Osteoblast (primary cell): ENCODE measurements at regions not wholly inside any gene's neighbourhood (a gene's known extent, or its start where the extent isn't known, plus 50 kb on each side); places are given as distances from the start of the nearest gene placed in this dataset.

ENCODE experiments used
- DNase-seq: peaks from one replicate; pipeline ENCODE4 v3.0.0; 2011; ENCODE audit warnings: low spot score, mixed read lengths; ENCODE audit not compliant: insufficient read length; ENCODE audit errors: missing footprints
- H2AFZ ChIP-seq: 2 replicates; pipeline ENCODE4 v1.6.0; 2011; ENCODE audit warnings: mild to moderate bottlenecking, low read length
- H3K27ac ChIP-seq: 2 replicates; pipeline ENCODE4 v1.5.1; 2011; ENCODE audit warnings: mild to moderate bottlenecking, low read depth, low read length, moderate library complexity
- H3K27me3 ChIP-seq: 2 replicates; pipeline ENCODE4 v1.6.0; 2012; ENCODE audit warnings: mild to moderate bottlenecking, control low read depth, inconsistent platforms, low read length, moderate library complexity; ENCODE audit not compliant: insufficient read depth
- H3K36me3 ChIP-seq: 2 replicates; pipeline ENCODE4 v1.5.1; 2011; ENCODE audit warnings: mild to moderate bottlenecking, low read length, control low read depth, moderate library complexity; ENCODE audit not compliant: insufficient read depth
- H3K4me1 ChIP-seq: 2 replicates; pipeline ENCODE4 v1.5.1; 2011; ENCODE audit warnings: mild to moderate bottlenecking, low read length, control low read depth, moderate library complexity; ENCODE audit not compliant: insufficient read depth
- H3K4me2 ChIP-seq: 2 replicates; pipeline ENCODE4 v1.6.0; 2011; ENCODE audit warnings: mild to moderate bottlenecking, low read length; ENCODE audit not compliant: insufficient read depth
- H3K4me3 ChIP-seq: fragments of 200-600 bp; sonication (generic); 3 replicates; pipeline ENCODE4 v1.5.1; 2012; ENCODE audit warnings: mild to moderate bottlenecking, low read length, inconsistent platforms; ENCODE audit not compliant: insufficient read depth
- H3K79me2 ChIP-seq: 2 replicates; pipeline ENCODE4 v1.6.0; 2012; ENCODE audit warnings: mild to moderate bottlenecking, low read length, control low read depth, inconsistent platforms; ENCODE audit not compliant: insufficient read depth
- H3K9me3 ChIP-seq: 2 replicates; pipeline ENCODE4 v1.5.1; 2011; ENCODE audit warnings: low read depth, low read length, control low read depth
- H4K20me1 ChIP-seq: 2 replicates; pipeline ENCODE4 v1.6.0; 2012; ENCODE audit warnings: mild to moderate bottlenecking, low read length, control low read depth; ENCODE audit not compliant: insufficient read depth
- CTCF ChIP-seq: IDR thresholded peaks from 2 replicates; pipeline ENCODE4 v1.5.1; 2011; ENCODE audit warnings: mild to moderate bottlenecking, low read depth, low read length, moderate library complexity; ENCODE audit errors: extremely low read depth

GRCh38 chr16:66030036-66030435, 336.5 kb upstream of the CDH5 start:
- Histone ChIP-seq H3K79me2 (no peaks in the 10 kb centered on the region), H3K4me2 (no peak overlapping the region), H4K20me1 (no peaks in the 10 kb centered on the region), H3K9me3 (no peaks in the 10 kb centered on the region), H2AFZ (no peak overlapping the region), H3K27me3 (no peaks in the 10 kb centered on the region), H3K4me1 (peaks cover 15% of the 10 kb centered on the region), H3K27ac (no peak overlapping the region), H3K36me3 (no peaks in the 10 kb centered on the region), H3K4me3 (no peak overlapping the region)
- DNase-seq = peak; percentile 31
- TF ChIP-seq CTCF = no peak

- Histone ChIP-seq H3K79me2 (no peaks in the 10 kb centered on the region), H3K4me1 (peaks cover 15% of the 10 kb centered on the region), H3K9me3 (no peaks in the 10 kb centered on the region), H3K4me2 (peak overlapping the region; percentile 38), H3K27me3 (no peaks in the 10 kb centered on the region), H2AFZ (peak overlapping the region; percentile 12), H3K4me3 (no peak overlapping the region), H3K36me3 (no peaks in the 10 kb centered on the region), H4K20me1 (no peaks in the 10 kb centered on the region), H3K27ac (peak overlapping the region; percentile 36)
- no peak for TF ChIP-seq CTCF
- peak; percentile 81 for DNase-seq
Observed at GRCh38 chr16:66028510-66029216, 337.8 kb upstream of the CDH5 start.

DNA sequence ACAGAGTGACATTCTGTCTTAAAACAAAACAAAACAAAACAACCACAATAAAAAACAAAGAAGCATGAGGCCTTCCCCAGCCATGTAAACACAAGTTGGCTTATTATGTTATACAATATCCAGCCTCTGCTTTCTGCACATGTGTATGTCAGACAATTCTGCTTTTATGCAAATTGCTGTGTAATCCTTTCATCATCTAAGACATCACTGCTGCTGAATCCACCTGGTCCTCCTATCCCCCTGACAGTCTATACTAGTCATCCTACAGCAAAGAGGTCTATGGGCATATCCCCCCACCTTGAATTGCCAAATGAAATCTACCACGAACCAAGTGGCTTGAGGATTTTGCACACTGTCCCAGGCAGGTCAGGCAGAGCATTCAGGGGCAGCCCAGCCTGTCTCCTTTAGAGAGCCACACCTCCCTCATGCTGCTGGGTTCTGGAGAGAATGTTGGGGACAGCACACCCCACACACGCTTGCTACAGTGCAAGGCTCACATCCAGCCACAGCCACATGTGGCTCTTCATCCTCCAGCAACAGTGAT, 339.6 kb upstream of the CDH5 start:
- no peaks in the 10 kb centered on the region for H3K36me3 ChIP-seq
- H4K20me1 ChIP-seq = no peaks in the 10 kb centered on the region
- no peak overlapping the region for H2AFZ ChIP-seq
- no peak for DNase-seq
- H3K4me2 ChIP-seq = no peak overlapping the region
- H3K9me3 ChIP-seq = no peaks in the 10 kb centered on the region
- no peak overlapping the region for H3K27ac ChIP-seq
- TF ChIP-seq CTCF = no peak
- no peaks in the 10 kb centered on the region for H3K79me2 ChIP-seq
- H3K4me3 ChIP-seq = no peak overlapping the region
- no peaks in the 10 kb centered on the region for H3K27me3 ChIP-seq
- H3K4me1 ChIP-seq = peaks cover 15% of the 10 kb centered on the region

DNA sequence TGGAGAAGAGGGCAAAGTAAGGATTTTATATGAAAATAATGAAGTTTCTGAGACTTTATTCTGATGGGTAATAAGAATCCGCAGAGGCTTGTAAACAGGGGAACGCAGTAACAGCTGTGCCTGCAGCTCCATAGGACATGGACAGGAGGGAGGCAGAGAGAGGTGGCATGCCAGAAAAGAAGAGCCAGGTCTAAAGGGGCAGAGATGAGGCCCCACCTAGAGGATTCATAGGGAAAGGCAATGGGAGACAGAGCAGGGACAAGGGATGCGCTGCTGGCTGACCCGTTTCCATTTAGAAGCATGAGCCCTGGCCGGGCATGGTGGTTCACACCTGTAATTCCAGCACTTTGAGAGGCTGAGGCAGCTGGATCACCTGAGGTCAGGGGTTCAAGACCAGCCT, 340.3 kb upstream of the CDH5 start:
- Histone ChIP-seq H3K79me2 (no peaks in the 10 kb centered on the region), H4K20me1 (no peaks in the 10 kb centered on the region), H3K27ac (no peak overlapping the region)

More for the DNA sequence above, 340.3 kb upstream of the CDH5 start:
- H3K36me3 ChIP-seq = no peaks in the 10 kb centered on the region
- H3K9me3 ChIP-seq = no peaks in the 10 kb centered on the region
- H3K27me3 ChIP-seq = no peaks in the 10 kb centered on the region
- TF ChIP-seq CTCF = peak; percentile 51
- H3K4me2 ChIP-seq = no peak overlapping the region
- H3K4me1 ChIP-seq = peaks cover 15% of the 10 kb centered on the region
- H2AFZ ChIP-seq = no peak overlapping the region
- DNase-seq = no peak
- no peak overlapping the region for H3K4me3 ChIP-seq
